ENCODE measurements at regions not wholly inside any gene's neighbourhood (a gene's known extent, or its start where the extent isn't known, plus 50 kb on each side); places are given as distances from the start of the nearest gene placed in this dataset.

- H3K4me2 ChIP-seq = no peak overlapping the region
- no peak overlapping the region for H2AFZ ChIP-seq (ENCODE audit: low read depth)
- ChIA-PET CTCF (no interaction called here), POLR2A (no interaction called here)
- no peaks in the 10 kb centered on the region for H4K20me1 ChIP-seq (ENCODE audit: insufficient read depth)
- no peak overlapping the region for H3K27ac ChIP-seq (ENCODE audit: low read depth in 2 of 2, low read length in 1 of 2)
- H3K9me2 ChIP-seq = no peaks in the 10 kb centered on the region
- no peak overlapping the region for H3K4me3 ChIP-seq (ENCODE audit: low read depth in 2 of 2, low read length in 1 of 2)
- no peak overlapping the region for H3K9ac ChIP-seq
- H3K79me2 ChIP-seq (ENCODE audit: insufficient read depth) = no peaks in the 10 kb centered on the region
- no peak for DNase-seq
- TF ChIP-seq FOXJ3 (CRISPR knock-in tag; IDR thresholded peaks at IDR 0.05) (no peak), FOSL2 (IDR thresholded peaks at IDR 0.05; ENCODE audit: borderline replicate concordance, low read depth) (no peak), IRF3 (IDR thresholded peaks at IDR 0.05; ENCODE audit: low read depth, low read length) (no peak), GABPA (IDR thresholded peaks at IDR 0.05; ENCODE audit: low read depth) (no peak), FOXM1 (IDR thresholded peaks at IDR 0.05; ENCODE audit: low read depth) (no peak), PBX3 (IDR thresholded peaks at IDR 0.05) (no peak), POLR2AphosphoS5 (IDR thresholded peaks at IDR 0.05; ENCODE audit: low read depth, low read length) (no peak), RXRA (IDR thresholded peaks at IDR 0.05; ENCODE audit: borderline replicate concordance, low read depth) (no peak), NRF1 (IDR thresholded peaks at IDR 0.05; ENCODE audit: low read depth, low read length) (no peak), RCOR1 (IDR thresholded peaks at IDR 0.05; ENCODE audit: low read length) (no peak), TEAD4 (IDR thresholded peaks at IDR 0.05; ENCODE audit: borderline replicate concordance, insufficient read depth) (no peak), RFX5 (IDR thresholded peaks at IDR 0.05; ENCODE audit: low read length) (no peak), CHD2 (IDR thresholded peaks at IDR 0.05; ENCODE audit: low read length, partially characterized antibody) (no peak), USF2 (IDR thresholded peaks at IDR 0.05; ENCODE audit: borderline replicate concordance, low read depth, low read length) (no peak)
- no peaks in the 10 kb centered on the region for H3K36me3 ChIP-seq (replicated peaks in 1 of 2; ENCODE audit: control insufficient read depth in 1 of 2, insufficient read depth in 2 of 2, low read length in 1 of 2)
- no peaks in the 10 kb centered on the region for H3K9me3 ChIP-seq
- H3F3A ChIP-seq (replicated peaks; ENCODE audit: insufficient read depth) = no peaks in the 10 kb centered on the region
- H3K27me3 ChIP-seq (ENCODE audit: insufficient read depth) = no peaks in the 10 kb centered on the region
- no peaks in the 10 kb centered on the region for H3K4me1 ChIP-seq (ENCODE audit: control insufficient read depth in 1 of 2, insufficient read depth in 2 of 2, low read depth in 1 of 2, low read length in 1 of 2)
- WGBS (ENCODE audit: low lambda C conversion rate) = 7% methylated on average over 3 of the region's 3 CpGs
Measured at GRCh38 chr14:97603201-97603600, 806.0 kb downstream of the VRK1 start.

GRCh38 chr14:97604731-97605130 lies 807.5 kb downstream of the VRK1 start:
- 5% methylated on average over 6 of the region's 6 CpGs for WGBS (ENCODE audit: low lambda C conversion rate)
- Histone ChIP-seq H3K27me3 (ENCODE audit: insufficient read depth) (no peaks in the 10 kb centered on the region), H3K9me3 (no peaks in the 10 kb centered on the region), H3K9ac (no peak overlapping the region), H3K4me3 (ENCODE audit: low read depth in 2 of 2, low read length in 1 of 2) (no peak overlapping the region), H3K27ac (ENCODE audit: low read depth in 2 of 2, low read length in 1 of 2) (no peak overlapping the region), H2AFZ (ENCODE audit: low read depth) (no peak overlapping the region), H3K9me2 (no peaks in the 10 kb centered on the region), H4K20me1 (ENCODE audit: insufficient read depth) (no peaks in the 10 kb centered on the region), H3F3A (replicated peaks; ENCODE audit: insufficient read depth) (no peaks in the 10 kb centered on the region), H3K4me1 (ENCODE audit: control insufficient read depth in 1 of 2, insufficient read depth in 2 of 2, low read depth in 1 of 2, low read length in 1 of 2) (no peaks in the 10 kb centered on the region), H3K36me3 (replicated peaks in 1 of 2; ENCODE audit: control insufficient read depth in 1 of 2, insufficient read depth in 2 of 2, low read length in 1 of 2) (no peaks in the 10 kb centered on the region), H3K79me2 (ENCODE audit: insufficient read depth) (no peaks in the 10 kb centered on the region), H3K4me2 (no peak overlapping the region)
- ChIA-PET CTCF (no interaction called here), POLR2A (no interaction called here)
- no peak for DNase-seq
- TF ChIP-seq RFX5 (IDR thresholded peaks at IDR 0.05; ENCODE audit: low read length) (no peak), POLR2AphosphoS5 (IDR thresholded peaks at IDR 0.05; ENCODE audit: low read depth, low read length) (no peak), RAD21 (IDR thresholded peaks at IDR 0.05; ENCODE audit: low read length) (no peak), EZH2phosphoT487 (IDR thresholded peaks at IDR 0.05; ENCODE audit: borderline replicate concordance, low read depth) (no peak)

Data from SK-N-SH (cell line).